ENCODE measurements at regions not wholly inside any gene's neighbourhood (a gene's known extent, or its start where the extent isn't known, plus 50 kb on each side); places are given as distances from the start of the nearest gene placed in this dataset.

DNA sequence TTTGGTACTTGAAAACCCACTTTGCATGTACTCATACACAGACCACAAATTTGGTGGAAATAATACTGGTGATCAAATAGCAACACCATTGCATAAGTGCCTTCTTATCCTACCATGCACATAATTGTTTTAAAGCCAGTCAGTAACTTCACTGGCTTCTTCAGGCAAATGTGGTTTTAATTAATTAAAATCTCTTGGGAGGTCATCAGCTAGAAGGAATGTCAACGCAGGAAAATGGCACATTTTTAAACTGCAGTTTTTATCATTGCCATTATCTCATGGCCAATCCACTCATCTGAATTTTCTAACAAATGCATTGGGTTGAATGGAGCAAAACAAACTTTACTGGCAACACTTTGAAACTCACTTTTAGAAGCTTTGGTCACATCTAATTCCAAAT, 105.7 kb upstream of the ZPLD1 start (continued):
- no peak for TF ChIP-seq FOXJ3 (CRISPR knock-in tag; IDR thresholded peaks at IDR 0.05)
- TF ChIP-seq TCF12 (IDR thresholded peaks at IDR 0.05), result no peak
- no peak for TF ChIP-seq YY1 (IDR thresholded peaks at IDR 0.05; ENCODE audit: low read depth)
- TF ChIP-seq MXI1 (IDR thresholded peaks at IDR 0.05; ENCODE audit: low read depth, low read length), result no peak
- TF ChIP-seq, protein P1, sequence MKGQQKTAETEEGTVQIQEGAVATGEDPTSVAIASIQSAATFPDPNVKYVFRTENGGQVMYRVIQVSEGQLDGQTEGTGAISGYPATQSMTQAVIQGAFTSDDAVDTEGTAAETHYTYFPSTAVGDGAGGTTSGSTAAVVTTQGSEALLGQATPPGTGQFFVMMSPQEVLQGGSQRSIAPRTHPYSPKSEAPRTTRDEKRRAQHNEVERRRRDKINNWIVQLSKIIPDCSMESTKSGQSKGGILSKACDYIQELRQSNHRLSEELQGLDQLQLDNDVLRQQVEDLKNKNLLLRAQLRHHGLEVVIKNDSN (IDR thresholded peaks at IDR 0.05; ENCODE audit: borderline replicate concordance, low read depth), result no peak

DNA sequence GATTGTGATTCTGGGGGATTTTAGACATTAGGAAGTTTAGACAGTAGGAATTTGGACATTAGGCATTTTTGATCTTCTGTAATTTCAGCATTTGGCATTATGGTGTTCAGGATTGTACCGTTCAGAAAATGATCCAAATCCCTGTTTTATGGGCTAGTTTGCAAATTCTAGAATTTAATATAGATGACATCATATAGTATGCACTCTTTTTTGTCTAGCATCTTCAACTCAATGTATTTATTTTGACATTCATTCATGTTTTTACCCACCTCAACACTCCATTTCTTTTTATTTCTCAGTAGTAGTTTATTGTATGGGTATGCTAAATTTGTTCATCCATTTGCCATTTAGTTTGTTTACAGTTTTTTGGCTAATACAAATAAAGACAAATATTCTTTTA, 105.3 kb upstream of the ZPLD1 start:
- H3K4me1 ChIP-seq (ENCODE audit: control insufficient read depth in 1 of 2, insufficient read depth in 2 of 2, low read depth in 1 of 2, low read length in 1 of 2), result no peaks in the 10 kb centered on the region; a peak in 1 of 4 replicates
- POLR2A ChIA-PET, result no interaction called here
- H3K9me3 ChIP-seq, result no peaks in the 10 kb centered on the region
- no peaks in the 10 kb centered on the region for H4K20me1 ChIP-seq (ENCODE audit: insufficient read depth)
- no peaks in the 10 kb centered on the region for H3K79me2 ChIP-seq (ENCODE audit: insufficient read depth)
- WGBS (ENCODE audit: low lambda C conversion rate), result 56% methylated on average over 1 of the region's 1 CpG
- no peaks in the 10 kb centered on the region for H3K36me3 ChIP-seq (replicated peaks in 1 of 2; ENCODE audit: control insufficient read depth in 1 of 2, insufficient read depth in 2 of 2, low read length in 1 of 2)
- H3K4me2 ChIP-seq, result no peak overlapping the region
- DNase-seq, result no peak
- H3K27me3 ChIP-seq (ENCODE audit: insufficient read depth), result no peaks in the 10 kb centered on the region
- H3K27ac ChIP-seq (ENCODE audit: low read depth in 2 of 2, low read length in 1 of 2), result no peak overlapping the region
- H3K4me3 ChIP-seq (ENCODE audit: low read depth in 2 of 2, low read length in 1 of 2), result no peak overlapping the region
- no peak overlapping the region for H3K9ac ChIP-seq
- TF ChIP-seq TCF12 (IDR thresholded peaks at IDR 0.05) (no peak), RCOR1 (IDR thresholded peaks at IDR 0.05; ENCODE audit: low read length) (no peak), GABPA (IDR thresholded peaks at IDR 0.05; ENCODE audit: low read depth) (no peak), FOSL2 (IDR thresholded peaks at IDR 0.05; ENCODE audit: borderline replicate concordance, low read depth) (no peak), EP300 (IDR thresholded peaks at IDR 0.05; ENCODE audit: borderline replicate concordance in 1 of 2, low read depth in 1 of 2, low read length in 1 of 2) (no peak), MXI1 (IDR thresholded peaks at IDR 0.05; ENCODE audit: low read depth, low read length) (no peak), RXRA (IDR thresholded peaks at IDR 0.05; ENCODE audit: borderline replicate concordance, low read depth) (no peak), SIN3A (IDR thresholded peaks at IDR 0.05; ENCODE audit: borderline replicate concordance, low read depth, low read length) (no peak), EZH2phosphoT487 (IDR thresholded peaks at IDR 0.05; ENCODE audit: borderline replicate concordance, low read depth) (no peak), JUND (IDR thresholded peaks at IDR 0.05) (no peak), RFX5 (IDR thresholded peaks at IDR 0.05; ENCODE audit: low read length) (no peak)
- TF ChIP-seq, protein P2, sequence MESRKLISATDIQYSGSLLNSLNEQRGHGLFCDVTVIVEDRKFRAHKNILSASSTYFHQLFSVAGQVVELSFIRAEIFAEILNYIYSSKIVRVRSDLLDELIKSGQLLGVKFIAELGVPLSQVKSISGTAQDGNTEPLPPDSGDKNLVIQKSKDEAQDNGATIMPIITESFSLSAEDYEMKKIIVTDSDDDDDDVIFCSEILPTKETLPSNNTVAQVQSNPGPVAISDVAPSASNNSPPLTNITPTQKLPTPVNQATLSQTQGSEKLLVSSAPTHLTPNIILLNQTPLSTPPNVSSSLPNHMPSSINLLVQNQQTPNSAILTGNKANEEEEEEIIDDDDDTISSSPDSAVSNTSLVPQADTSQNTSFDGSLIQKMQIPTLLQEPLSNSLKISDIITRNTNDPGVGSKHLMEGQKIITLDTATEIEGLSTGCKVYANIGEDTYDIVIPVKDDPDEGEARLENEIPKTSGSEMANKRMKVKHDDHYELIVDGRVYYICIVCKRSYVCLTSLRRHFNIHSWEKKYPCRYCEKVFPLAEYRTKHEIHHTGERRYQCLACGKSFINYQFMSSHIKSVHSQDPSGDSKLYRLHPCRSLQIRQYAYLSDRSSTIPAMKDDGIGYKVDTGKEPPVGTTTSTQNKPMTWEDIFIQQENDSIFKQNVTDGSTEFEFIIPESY (IDR thresholded peaks at IDR 0.05; ENCODE audit: borderline replicate concordance, low read depth), result no peak
- TF ChIP-seq, protein P3, sequence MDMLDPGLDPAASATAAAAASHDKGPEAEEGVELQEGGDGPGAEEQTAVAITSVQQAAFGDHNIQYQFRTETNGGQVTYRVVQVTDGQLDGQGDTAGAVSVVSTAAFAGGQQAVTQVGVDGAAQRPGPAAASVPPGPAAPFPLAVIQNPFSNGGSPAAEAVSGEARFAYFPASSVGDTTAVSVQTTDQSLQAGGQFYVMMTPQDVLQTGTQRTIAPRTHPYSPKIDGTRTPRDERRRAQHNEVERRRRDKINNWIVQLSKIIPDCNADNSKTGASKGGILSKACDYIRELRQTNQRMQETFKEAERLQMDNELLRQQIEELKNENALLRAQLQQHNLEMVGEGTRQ (IDR thresholded peaks at IDR 0.05; ENCODE audit: borderline replicate concordance, low read depth, low read length), result no peak
- TF ChIP-seq, protein P4, sequence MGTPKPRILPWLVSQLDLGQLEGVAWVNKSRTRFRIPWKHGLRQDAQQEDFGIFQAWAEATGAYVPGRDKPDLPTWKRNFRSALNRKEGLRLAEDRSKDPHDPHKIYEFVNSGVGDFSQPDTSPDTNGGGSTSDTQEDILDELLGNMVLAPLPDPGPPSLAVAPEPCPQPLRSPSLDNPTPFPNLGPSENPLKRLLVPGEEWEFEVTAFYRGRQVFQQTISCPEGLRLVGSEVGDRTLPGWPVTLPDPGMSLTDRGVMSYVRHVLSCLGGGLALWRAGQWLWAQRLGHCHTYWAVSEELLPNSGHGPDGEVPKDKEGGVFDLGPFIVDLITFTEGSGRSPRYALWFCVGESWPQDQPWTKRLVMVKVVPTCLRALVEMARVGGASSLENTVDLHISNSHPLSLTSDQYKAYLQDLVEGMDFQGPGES (IDR thresholded peaks at IDR 0.05; ENCODE audit: low read depth, low read length), result no peak
- TF ChIP-seq, protein P5, sequence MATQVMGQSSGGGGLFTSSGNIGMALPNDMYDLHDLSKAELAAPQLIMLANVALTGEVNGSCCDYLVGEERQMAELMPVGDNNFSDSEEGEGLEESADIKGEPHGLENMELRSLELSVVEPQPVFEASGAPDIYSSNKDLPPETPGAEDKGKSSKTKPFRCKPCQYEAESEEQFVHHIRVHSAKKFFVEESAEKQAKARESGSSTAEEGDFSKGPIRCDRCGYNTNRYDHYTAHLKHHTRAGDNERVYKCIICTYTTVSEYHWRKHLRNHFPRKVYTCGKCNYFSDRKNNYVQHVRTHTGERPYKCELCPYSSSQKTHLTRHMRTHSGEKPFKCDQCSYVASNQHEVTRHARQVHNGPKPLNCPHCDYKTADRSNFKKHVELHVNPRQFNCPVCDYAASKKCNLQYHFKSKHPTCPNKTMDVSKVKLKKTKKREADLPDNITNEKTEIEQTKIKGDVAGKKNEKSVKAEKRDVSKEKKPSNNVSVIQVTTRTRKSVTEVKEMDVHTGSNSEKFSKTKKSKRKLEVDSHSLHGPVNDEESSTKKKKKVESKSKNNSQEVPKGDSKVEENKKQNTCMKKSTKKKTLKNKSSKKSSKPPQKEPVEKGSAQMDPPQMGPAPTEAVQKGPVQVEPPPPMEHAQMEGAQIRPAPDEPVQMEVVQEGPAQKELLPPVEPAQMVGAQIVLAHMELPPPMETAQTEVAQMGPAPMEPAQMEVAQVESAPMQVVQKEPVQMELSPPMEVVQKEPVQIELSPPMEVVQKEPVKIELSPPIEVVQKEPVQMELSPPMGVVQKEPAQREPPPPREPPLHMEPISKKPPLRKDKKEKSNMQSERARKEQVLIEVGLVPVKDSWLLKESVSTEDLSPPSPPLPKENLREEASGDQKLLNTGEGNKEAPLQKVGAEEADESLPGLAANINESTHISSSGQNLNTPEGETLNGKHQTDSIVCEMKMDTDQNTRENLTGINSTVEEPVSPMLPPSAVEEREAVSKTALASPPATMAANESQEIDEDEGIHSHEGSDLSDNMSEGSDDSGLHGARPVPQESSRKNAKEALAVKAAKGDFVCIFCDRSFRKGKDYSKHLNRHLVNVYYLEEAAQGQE (IDR thresholded peaks at IDR 0.05; ENCODE audit: low read depth, low read length), result no peak
- H3K9me2 ChIP-seq, result no peaks in the 10 kb centered on the region
- no peak overlapping the region for H2AFZ ChIP-seq (ENCODE audit: low read depth)
- CTCF ChIA-PET, result no interaction called here
- no peaks in the 10 kb centered on the region for H3F3A ChIP-seq (replicated peaks; ENCODE audit: insufficient read depth)
